ENCODE measurements at regions not wholly inside any gene's neighbourhood (a gene's known extent, or its start where the extent isn't known, plus 50 kb on each side); places are given as distances from the start of the nearest gene placed in this dataset.

- no peak for TF ChIP-seq CTCF (IDR thresholded peaks at IDR 0.05)
- H3K4me3 ChIP-seq = no peak overlapping the region
- no peaks in the 10 kb centered on the region for H3K27me3 ChIP-seq
- H3K4me1 ChIP-seq = no peaks in the 10 kb centered on the region
- DNase-seq = no peak
- WGBS, 2 donors = 75 to 89% methylated on average over 2 of the region's 2 CpGs
- FAIRE-seq = no peak
- ATAC-seq = no peak
- no peaks in the 10 kb centered on the region for H3K9me3 ChIP-seq
- intact Hi-C loops (cut with DNase I) = no loop called here
- H3K27ac ChIP-seq = no peak overlapping the region
- H3K36me3 ChIP-seq = no peaks in the 10 kb centered on the region
These were observed 454.9 kb downstream of the ATP23 start for GRCh38 chr12:58396239-58396638.

GRCh38 chr12:58405363-58405762 lies 464.0 kb downstream of the ATP23 start:
- WGBS, 2 donors = 90 to 91% methylated on average over 4 of the region's 4 CpGs
- ATAC-seq (no peak), DNase-seq (no peak), FAIRE-seq (no peak)
- Histone ChIP-seq H3K9me3 (no peaks in the 10 kb centered on the region), H3K36me3 (no peaks in the 10 kb centered on the region), H3K27me3 (no peaks in the 10 kb centered on the region), H3K27ac (no peak overlapping the region), H3K4me3 (no peak overlapping the region), H3K4me1 (no peaks in the 10 kb centered on the region)
- intact Hi-C loops (cut with DNase I) = no loop called here
- no peak for TF ChIP-seq CTCF (IDR thresholded peaks at IDR 0.05)

- H3K9me3 ChIP-seq = no peaks in the 10 kb centered on the region
- TF ChIP-seq CTCF (IDR thresholded peaks at IDR 0.05) = no peak
- H3K4me3 ChIP-seq = no peak overlapping the region
- no peaks in the 10 kb centered on the region for H3K36me3 ChIP-seq
- H3K27me3 ChIP-seq = no peaks in the 10 kb centered on the region
- 58 to 71% methylated on average over 1 of the region's 1 CpG for WGBS, 2 donors
- intact Hi-C loops (cut with DNase I) = no loop called here
- FAIRE-seq (no peak), DNase-seq (no peak), ATAC-seq (peak in 1 of 4 donors; percentile 40)
- H3K4me1 ChIP-seq = peaks cover 0 to 7% (median 0%) of the 10 kb centered on the region in 3 donors
- no peak overlapping the region for H3K27ac ChIP-seq
These were observed 467.1 kb downstream of the ATP23 start for GRCh38 chr12:58408516-58408915.

- Histone ChIP-seq H3K27me3 (no peaks in the 10 kb centered on the region), H3K36me3 (no peaks in the 10 kb centered on the region), H3K9me3 (no peaks in the 10 kb centered on the region), H3K27ac (no peak overlapping the region), H3K4me1 (peaks cover 0 to 7% (median 0%) of the 10 kb centered on the region in 3 donors), H3K4me3 (no peak overlapping the region)
- no peak for ATAC-seq
- FAIRE-seq = no peak
- TF ChIP-seq CTCF (IDR thresholded peaks at IDR 0.05) = no peak
- 52 to 82% methylated on average over 2 of the region's 2 CpGs for WGBS, 2 donors
- intact Hi-C loops (cut with DNase I) = no loop called here
- DNase-seq = no peak
These were observed 471.2 kb downstream of the ATP23 start for GRCh38 chr12:58412461-58413060.

- no peak for FAIRE-seq
- Histone ChIP-seq H3K27ac (peak overlapping the region in 1 of 4 donors; percentile 7), H3K36me3 (no peaks in the 10 kb centered on the region), H3K9me3 (no peaks in the 10 kb centered on the region), H3K4me1 (peaks cover 0 to 7% (median 0%) of the 10 kb centered on the region in 3 donors), H3K4me3 (no peak overlapping the region), H3K27me3 (no peaks in the 10 kb centered on the region)
- TF ChIP-seq CTCF (IDR thresholded peaks at IDR 0.05) = no peak
- intact Hi-C loops (cut with DNase I) = no loop called here
- ATAC-seq = peak in 3 of 4 donors; percentile 47 to 73 (median 57)
- no peak for DNase-seq
- whole genome bisulfite sequencing, 2 donors = 79 to 83% methylated on average over 1 of the region's 1 CpG
These were observed 472.4 kb downstream of the ATP23 start for GRCh38 chr12:58413794-58414193.
